Suprapubic skin (tissue), 2 donors: ENCODE measurements at regions not wholly inside any gene's neighbourhood (a gene's known extent, or its start where the extent isn't known, plus 50 kb on each side); places are given as distances from the start of the nearest gene placed in this dataset.

ENCODE experiments used
- EP300 ChIP-seq: sonication (generic); formaldehyde crosslinking; IDR thresholded peaks from one replicate; pipeline ENCODE4 v1.6.1; 2017; ENCODE audit warnings: antibody characterized with exemption
- POLR2A ChIP-seq, 2 donors: fragments of 450-650 bp; IDR thresholded peaks; one replicate each; pipeline ENCODE4 v1.6.1; 2017; ENCODE audit warnings: antibody characterized with exemption in 2 of 2, mild to moderate bottlenecking in 2 of 2, moderate library complexity in 2 of 2

DNA sequence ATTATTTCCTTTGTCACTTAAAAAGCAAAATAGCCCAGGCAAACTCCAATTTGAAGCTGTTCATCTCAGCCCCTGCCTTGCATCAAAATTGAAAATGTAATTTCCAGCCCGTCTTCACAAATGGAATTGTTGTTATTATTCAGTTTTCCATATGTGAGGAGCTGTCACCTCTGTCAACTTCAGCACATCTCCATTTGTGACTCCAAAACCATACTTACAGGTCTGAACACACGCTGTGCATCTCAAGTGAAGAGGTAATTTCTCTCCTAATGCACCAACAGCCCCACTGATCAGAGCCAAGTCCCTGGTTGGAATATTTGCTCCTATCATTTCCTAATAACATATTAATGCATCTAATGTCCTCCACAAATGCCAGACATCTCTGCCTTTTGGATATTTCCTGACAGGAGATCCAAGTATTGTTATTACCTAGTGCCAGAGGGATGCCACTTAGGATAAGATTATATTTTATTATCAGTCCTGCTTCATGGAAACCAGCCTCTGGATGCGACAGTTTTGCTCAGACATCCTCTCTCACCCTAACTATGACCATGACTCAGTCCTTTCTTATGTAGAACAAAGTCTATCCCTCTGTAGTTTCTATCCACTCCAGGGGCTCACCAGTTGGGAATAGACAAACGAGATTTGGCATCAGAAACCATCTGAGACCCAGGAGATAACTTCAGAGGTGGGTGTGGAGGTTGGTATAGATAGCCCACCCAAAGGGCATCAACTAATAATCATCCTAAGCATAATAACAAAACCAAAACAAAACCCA lies 379.8 kb downstream of the VPS13C start:
- no peak for TF ChIP-seq POLR2A (IDR thresholded peaks at IDR 0.05)
- no peak for TF ChIP-seq EP300
